ENCODE measurements at regions not wholly inside any gene's neighbourhood (a gene's known extent, or its start where the extent isn't known, plus 50 kb on each side); places are given as distances from the start of the nearest gene placed in this dataset.

- no peak for DNase-seq
- POLR2A ChIA-PET: no interaction called here
- WGBS (ENCODE audit: insufficient coverage): 88% methylated on average over 1 of the region's 1 CpG
- no peaks in the 10 kb centered on the region for H3K9me3 ChIP-seq (ENCODE audit: control extremely low read depth in 1 of 5, control insufficient read depth in 4 of 5, insufficient read depth in 2 of 5, low read depth in 1 of 5, low read length in 4 of 5)
- no peak overlapping the region for H3K27ac ChIP-seq (ENCODE audit: insufficient read depth in 1 of 2, low read depth in 1 of 2, low read length in 2 of 2, poor library complexity in 1 of 2, severe bottlenecking in 2 of 2)
- no peak overlapping the region for H3K4me3 ChIP-seq (ENCODE audit: control insufficient read depth in 1 of 7, extremely low read depth in 1 of 7, insufficient read depth in 4 of 7, low read depth in 2 of 7, low read length in 6 of 7)
- peaks cover 5 to 14% (median 9%) of the 10 kb centered on the region in 4 experiments for H3K4me1 ChIP-seq (ENCODE audit: control extremely low read depth in 1 of 4, control insufficient read depth in 4 of 4, insufficient read depth in 4 of 4, low read length in 3 of 4)
- no peaks in the 10 kb centered on the region for H3K27me3 ChIP-seq (replicated peaks in 2 of 5; ENCODE audit: control insufficient read depth in 4 of 5, insufficient read depth in 5 of 5, low read length in 4 of 5)
- no peaks in the 10 kb centered on the region for H3K36me3 ChIP-seq (ENCODE audit: control insufficient read depth in 4 of 4, insufficient read depth in 4 of 4, low read length in 3 of 4)
- CTCF ChIA-PET: interaction anchor here (0.9 kb wide), 1 partner anchor 16 kb away, joined by 3 read pairs; no protein-coding TSS in a partner anchor
These were observed 389.4 kb downstream of the NPIPA8 start for GRCh38 chr16:17947165-17947564.

- Histone ChIP-seq H3K9me3 (ENCODE audit: control extremely low read depth in 1 of 5, control insufficient read depth in 4 of 5, insufficient read depth in 2 of 5, low read depth in 1 of 5, low read length in 4 of 5) (no peaks in the 10 kb centered on the region), H3K4me3 (ENCODE audit: control insufficient read depth in 1 of 7, extremely low read depth in 1 of 7, insufficient read depth in 4 of 7, low read depth in 2 of 7, low read length in 6 of 7) (no peak overlapping the region), H3K36me3 (ENCODE audit: control insufficient read depth in 4 of 4, insufficient read depth in 4 of 4, low read length in 3 of 4) (no peaks in the 10 kb centered on the region), H3K4me1 (ENCODE audit: control extremely low read depth in 1 of 4, control insufficient read depth in 4 of 4, insufficient read depth in 4 of 4, low read length in 3 of 4) (peaks cover 5 to 14% (median 9%) of the 10 kb centered on the region in 4 experiments), H3K27me3 (replicated peaks in 2 of 5; ENCODE audit: control insufficient read depth in 4 of 5, insufficient read depth in 5 of 5, low read length in 4 of 5) (no peaks in the 10 kb centered on the region), H3K27ac (ENCODE audit: insufficient read depth in 1 of 2, low read depth in 1 of 2, low read length in 2 of 2, poor library complexity in 1 of 2, severe bottlenecking in 2 of 2) (no peak overlapping the region)
- ChIA-PET CTCF (no interaction called here), POLR2A (no interaction called here)
- DNase-seq: peak in 2 of 3 donors; percentile 2 to 5
- no CpG with 5 or more reads among the region's 5 CpGs for WGBS (ENCODE audit: insufficient coverage)
These were observed 391.4 kb downstream of the NPIPA8 start for GRCh38 chr16:17945080-17945601.

GRCh38 chr16:17944345-17944744, 392.2 kb downstream of the NPIPA8 start:
- H3K4me1 ChIP-seq (ENCODE audit: control extremely low read depth in 1 of 4, control insufficient read depth in 4 of 4, insufficient read depth in 4 of 4, low read length in 3 of 4): peaks cover 3 to 8% (median 4%) of the 10 kb centered on the region in 4 experiments
- H3K36me3 ChIP-seq (ENCODE audit: control insufficient read depth in 4 of 4, insufficient read depth in 4 of 4, low read length in 3 of 4): no peaks in the 10 kb centered on the region
- no peak overlapping the region for H3K4me3 ChIP-seq (ENCODE audit: control insufficient read depth in 1 of 7, extremely low read depth in 1 of 7, insufficient read depth in 4 of 7, low read depth in 2 of 7, low read length in 6 of 7)
- H3K9me3 ChIP-seq (ENCODE audit: control extremely low read depth in 1 of 5, control insufficient read depth in 4 of 5, insufficient read depth in 2 of 5, low read depth in 1 of 5, low read length in 4 of 5): no peaks in the 10 kb centered on the region
- H3K27ac ChIP-seq (ENCODE audit: insufficient read depth in 1 of 2, low read depth in 1 of 2, low read length in 2 of 2, poor library complexity in 1 of 2, severe bottlenecking in 2 of 2): no peak overlapping the region
- H3K27me3 ChIP-seq (replicated peaks in 2 of 5; ENCODE audit: control insufficient read depth in 4 of 5, insufficient read depth in 5 of 5, low read length in 4 of 5): no peaks in the 10 kb centered on the region
- 100% methylated on average over 1 of the region's 2 CpGs for WGBS (ENCODE audit: insufficient coverage)
- CTCF ChIA-PET: no interaction called here
- POLR2A ChIA-PET: no interaction called here
- no peak for DNase-seq

- Histone ChIP-seq H3K27me3 (replicated peaks in 2 of 5; ENCODE audit: control insufficient read depth in 4 of 5, insufficient read depth in 5 of 5, low read length in 4 of 5) (no peaks in the 10 kb centered on the region), H3K36me3 (ENCODE audit: control insufficient read depth in 4 of 4, insufficient read depth in 4 of 4, low read length in 3 of 4) (no peaks in the 10 kb centered on the region), H3K9me3 (ENCODE audit: control extremely low read depth in 1 of 5, control insufficient read depth in 4 of 5, insufficient read depth in 2 of 5, low read depth in 1 of 5, low read length in 4 of 5) (no peaks in the 10 kb centered on the region), H3K27ac (ENCODE audit: insufficient read depth in 1 of 2, low read depth in 1 of 2, low read length in 2 of 2, poor library complexity in 1 of 2, severe bottlenecking in 2 of 2) (no peak overlapping the region), H3K4me1 (ENCODE audit: control extremely low read depth in 1 of 4, control insufficient read depth in 4 of 4, insufficient read depth in 4 of 4, low read length in 3 of 4) (peaks cover 0 to 5% (median 0%) of the 10 kb centered on the region in 4 experiments), H3K4me3 (ENCODE audit: control insufficient read depth in 1 of 7, extremely low read depth in 1 of 7, insufficient read depth in 4 of 7, low read depth in 2 of 7, low read length in 6 of 7) (no peak overlapping the region)
- ChIA-PET CTCF (no interaction called here), POLR2A (no interaction called here)
- DNase-seq: no peak
- 98% methylated on average over 8 of the region's 12 CpGs for WGBS (ENCODE audit: insufficient coverage)
These were observed 394.5 kb downstream of the NPIPA8 start for GRCh38 chr16:17942067-17942466.

- no peak overlapping the region for H3K27ac ChIP-seq (ENCODE audit: insufficient read depth in 1 of 2, low read depth in 1 of 2, low read length in 2 of 2, poor library complexity in 1 of 2, severe bottlenecking in 2 of 2)
- ChIA-PET CTCF (no interaction called here), POLR2A (no interaction called here)
- peaks cover 0 to 5% (median 0%) of the 10 kb centered on the region in 4 experiments for H3K4me1 ChIP-seq (ENCODE audit: control extremely low read depth in 1 of 4, control insufficient read depth in 4 of 4, insufficient read depth in 4 of 4, low read length in 3 of 4)
- DNase-seq: no peak
- no peak overlapping the region for H3K4me3 ChIP-seq (ENCODE audit: control insufficient read depth in 1 of 7, extremely low read depth in 1 of 7, insufficient read depth in 4 of 7, low read depth in 2 of 7, low read length in 6 of 7)
- H3K36me3 ChIP-seq (ENCODE audit: control insufficient read depth in 4 of 4, insufficient read depth in 4 of 4, low read length in 3 of 4): no peaks in the 10 kb centered on the region
- H3K27me3 ChIP-seq (replicated peaks in 2 of 5; ENCODE audit: control insufficient read depth in 4 of 5, insufficient read depth in 5 of 5, low read length in 4 of 5): no peaks in the 10 kb centered on the region
- no peaks in the 10 kb centered on the region for H3K9me3 ChIP-seq (ENCODE audit: control extremely low read depth in 1 of 5, control insufficient read depth in 4 of 5, insufficient read depth in 2 of 5, low read depth in 1 of 5, low read length in 4 of 5)
- WGBS (ENCODE audit: insufficient coverage): 96% methylated on average over 7 of the region's 8 CpGs
These were observed 395.8 kb downstream of the NPIPA8 start for GRCh38 chr16:17940584-17941364.

- ChIA-PET POLR2A (interaction anchor here (0.7 kb wide), 1 partner anchor 341 kb away, joined by 3 read pairs; no protein-coding TSS in a partner anchor), CTCF (no interaction called here)
- H3K4me3 ChIP-seq (ENCODE audit: control insufficient read depth in 1 of 7, extremely low read depth in 1 of 7, insufficient read depth in 4 of 7, low read depth in 2 of 7, low read length in 6 of 7): no peak overlapping the region
- H3K36me3 ChIP-seq (ENCODE audit: control insufficient read depth in 4 of 4, insufficient read depth in 4 of 4, low read length in 3 of 4): no peaks in the 10 kb centered on the region
- WGBS (ENCODE audit: insufficient coverage): 100% methylated on average over 1 of the region's 4 CpGs
- no peak overlapping the region for H3K27ac ChIP-seq (ENCODE audit: insufficient read depth in 1 of 2, low read depth in 1 of 2, low read length in 2 of 2, poor library complexity in 1 of 2, severe bottlenecking in 2 of 2)
- peak in 2 of 3 donors; percentile 59 to 71 for DNase-seq
- peaks cover 0 to 5% (median 0%) of the 10 kb centered on the region in 4 experiments for H3K4me1 ChIP-seq (ENCODE audit: control extremely low read depth in 1 of 4, control insufficient read depth in 4 of 4, insufficient read depth in 4 of 4, low read length in 3 of 4)
- H3K27me3 ChIP-seq (replicated peaks in 2 of 5; ENCODE audit: control insufficient read depth in 4 of 5, insufficient read depth in 5 of 5, low read length in 4 of 5): no peaks in the 10 kb centered on the region
- H3K9me3 ChIP-seq (ENCODE audit: control extremely low read depth in 1 of 5, control insufficient read depth in 4 of 5, insufficient read depth in 2 of 5, low read depth in 1 of 5, low read length in 4 of 5): no peaks in the 10 kb centered on the region
These were observed 396.8 kb downstream of the NPIPA8 start for GRCh38 chr16:17939723-17940122.

GRCh38 chr16:17939122-17939536, 397.4 kb downstream of the NPIPA8 start:
- H3K36me3 ChIP-seq (ENCODE audit: control insufficient read depth in 4 of 4, insufficient read depth in 4 of 4, low read length in 3 of 4): no peaks in the 10 kb centered on the region
- ChIA-PET POLR2A (no interaction called here), CTCF (no interaction called here)
- H3K4me1 ChIP-seq (ENCODE audit: control extremely low read depth in 1 of 4, control insufficient read depth in 4 of 4, insufficient read depth in 4 of 4, low read length in 3 of 4): peaks cover 0 to 5% (median 0%) of the 10 kb centered on the region in 4 experiments
- H3K27me3 ChIP-seq (replicated peaks in 2 of 5; ENCODE audit: control insufficient read depth in 4 of 5, insufficient read depth in 5 of 5, low read length in 4 of 5): no peaks in the 10 kb centered on the region
- 0% methylated on average over 1 of the region's 2 CpGs for WGBS (ENCODE audit: insufficient coverage)
- peak overlapping the region in 1 of 7 experiments; percentile 36 for H3K4me3 ChIP-seq (ENCODE audit: control insufficient read depth in 1 of 7, extremely low read depth in 1 of 7, insufficient read depth in 4 of 7, low read depth in 2 of 7, low read length in 6 of 7)
- H3K9me3 ChIP-seq (ENCODE audit: control extremely low read depth in 1 of 5, control insufficient read depth in 4 of 5, insufficient read depth in 2 of 5, low read depth in 1 of 5, low read length in 4 of 5): no peaks in the 10 kb centered on the region
- H3K27ac ChIP-seq (ENCODE audit: insufficient read depth in 1 of 2, low read depth in 1 of 2, low read length in 2 of 2, poor library complexity in 1 of 2, severe bottlenecking in 2 of 2): no peak overlapping the region
- DNase-seq: peak in 2 of 3 donors; percentile 5 to 10
